ENCODE measurements at regions not wholly inside any gene's neighbourhood (a gene's known extent, or its start where the extent isn't known, plus 50 kb on each side); places are given as distances from the start of the nearest gene placed in this dataset.

GRCh38 chr3:474828-475227, 278.3 kb downstream of the CHL1 start:
- H3K27ac ChIP-seq: no peak overlapping the region
- TF ChIP-seq CTCF (IDR thresholded peaks at IDR 0.05) (no peak), ZFX (IDR thresholded peaks at IDR 0.05; ENCODE audit: borderline replicate concordance) (no peak)

- H3K27ac ChIP-seq: no peak overlapping the region
- no peak for TF ChIP-seq CTCF (IDR thresholded peaks at IDR 0.05)
- no peak for TF ChIP-seq ZFX (IDR thresholded peaks at IDR 0.05; ENCODE audit: borderline replicate concordance)
Observed at GRCh38 chr3:480070-480469, 283.5 kb downstream of the CHL1 start.

- H3K27ac ChIP-seq: no peak overlapping the region
- TF ChIP-seq ZFX (IDR thresholded peaks at IDR 0.05; ENCODE audit: borderline replicate concordance) (no peak), CTCF (IDR thresholded peaks at IDR 0.05) (no peak)
Observed at GRCh38 chr3:481111-481510, 284.5 kb downstream of the CHL1 start.

- no peak for TF ChIP-seq ZFX (IDR thresholded peaks at IDR 0.05; ENCODE audit: borderline replicate concordance)
- TF ChIP-seq CTCF (IDR thresholded peaks at IDR 0.05): peak; percentile 66
- H3K27ac ChIP-seq: no peak overlapping the region
Observed at GRCh38 chr3:481680-482079, 285.1 kb downstream of the CHL1 start.

- no peak overlapping the region for H3K27ac ChIP-seq
- no peak for TF ChIP-seq CTCF (IDR thresholded peaks at IDR 0.05)
- TF ChIP-seq ZFX (IDR thresholded peaks at IDR 0.05; ENCODE audit: borderline replicate concordance): no peak
Observed at GRCh38 chr3:482479-482878, 285.9 kb downstream of the CHL1 start.

- no peak overlapping the region for H3K27ac ChIP-seq
- TF ChIP-seq CTCF (IDR thresholded peaks at IDR 0.05) (no peak), ZFX (IDR thresholded peaks at IDR 0.05; ENCODE audit: borderline replicate concordance) (no peak)
Observed at GRCh38 chr3:484341-484740, 287.8 kb downstream of the CHL1 start.

- no peak overlapping the region for H3K27ac ChIP-seq
- TF ChIP-seq CTCF (IDR thresholded peaks at IDR 0.05) (no peak), ZFX (IDR thresholded peaks at IDR 0.05; ENCODE audit: borderline replicate concordance) (no peak)
Observed at GRCh38 chr3:487614-488013, 291.1 kb downstream of the CHL1 start.
